HL-60/S4 (cell line): ENCODE measurements at regions not wholly inside any gene's neighbourhood (a gene's known extent, or its start where the extent isn't known, plus 50 kb on each side); places are given as distances from the start of the nearest gene placed in this dataset.

Source experiments
- in situ Hi-C: fragments of 300-500 bp; cut with MboI; formaldehyde crosslinking; loops from 2 replicates; pipeline ENCODE4 v1.14.3; 2022; ENCODE audit warnings: low sequenced_read_pairs

GRCh38 chr17:70774339-70775117, 605.2 kb downstream of the KCNJ2 start:
- in situ Hi-C loops, result loop anchor here (25.0 kb wide), 1 partner anchor 1763 kb away; no protein-coding TSS in a partner anchor

DNA sequence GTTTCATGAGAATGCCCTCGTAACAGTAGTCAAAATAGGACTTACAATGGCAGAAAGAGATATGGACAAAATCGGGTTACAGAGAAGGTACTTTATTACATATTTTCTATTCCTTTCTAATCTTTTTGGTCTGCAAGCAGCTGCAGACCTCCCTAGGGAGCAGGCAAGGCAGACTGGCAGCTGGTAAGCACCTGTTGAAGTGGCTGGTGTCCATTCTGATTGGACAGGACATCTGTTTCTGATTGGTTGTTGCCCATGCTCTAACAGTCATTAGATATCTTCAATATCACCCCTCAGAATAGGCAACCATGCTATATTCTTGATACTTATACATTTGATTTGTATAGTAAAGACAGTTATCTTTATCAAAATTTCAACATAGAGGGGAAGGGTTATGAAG, 606.3 kb downstream of the KCNJ2 start:
- in situ Hi-C loops, result no loop called here

- in situ Hi-C loops, result no loop called here
Measured at GRCh38 chr17:70776441-70776840, 607.1 kb downstream of the KCNJ2 start.

DNA sequence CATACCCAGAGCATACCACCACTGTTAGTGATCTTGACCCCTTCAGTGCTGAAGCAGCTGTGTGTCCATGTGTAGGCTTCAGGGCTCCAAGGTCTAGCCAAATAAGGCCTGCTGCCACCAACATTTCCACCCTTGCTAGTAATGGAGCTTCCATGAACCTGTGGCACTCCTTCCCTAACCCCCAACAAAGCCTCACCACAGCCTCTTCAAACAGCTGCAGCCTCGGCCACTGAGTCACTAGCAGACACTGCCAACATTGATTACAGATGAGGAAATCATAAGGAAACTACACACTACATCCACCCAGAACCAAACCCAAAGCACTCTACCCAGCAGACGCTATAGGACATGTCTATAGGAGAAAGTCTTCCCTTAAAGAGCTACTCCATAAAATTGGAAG, 610.7 kb downstream of the KCNJ2 start:
- in situ Hi-C loops, result no loop called here

- in situ Hi-C loops, result no loop called here
Measured at GRCh38 chr17:70786081-70786480, 616.7 kb downstream of the KCNJ2 start.

DNA sequence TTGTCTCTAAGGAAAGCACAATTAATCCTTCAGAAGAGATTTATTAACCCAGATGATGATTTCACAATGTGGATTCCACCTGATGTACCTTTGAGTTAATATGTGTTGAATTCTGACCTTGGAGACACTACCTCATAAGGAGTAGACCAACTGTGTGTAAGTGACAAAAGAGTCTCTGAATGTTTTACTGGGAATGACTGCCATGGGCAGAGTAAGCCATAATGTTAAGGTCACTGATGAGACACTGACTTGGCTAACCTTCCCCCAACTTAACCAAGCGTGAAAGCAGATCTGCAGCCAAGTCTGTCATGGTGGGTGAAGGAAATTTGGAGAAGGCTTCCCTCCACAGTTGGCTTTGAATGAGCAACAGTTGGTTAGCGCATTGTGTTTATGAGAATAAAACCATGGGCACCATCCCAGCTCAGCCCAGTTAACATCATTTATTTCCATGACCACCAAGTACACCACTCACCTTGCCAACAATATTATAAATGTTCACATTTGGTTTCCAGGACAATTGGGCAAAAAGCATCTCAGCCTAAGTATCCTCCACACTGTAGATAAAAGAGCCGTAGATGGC, 618.5 kb downstream of the KCNJ2 start:
- in situ Hi-C loops, result no loop called here

DNA sequence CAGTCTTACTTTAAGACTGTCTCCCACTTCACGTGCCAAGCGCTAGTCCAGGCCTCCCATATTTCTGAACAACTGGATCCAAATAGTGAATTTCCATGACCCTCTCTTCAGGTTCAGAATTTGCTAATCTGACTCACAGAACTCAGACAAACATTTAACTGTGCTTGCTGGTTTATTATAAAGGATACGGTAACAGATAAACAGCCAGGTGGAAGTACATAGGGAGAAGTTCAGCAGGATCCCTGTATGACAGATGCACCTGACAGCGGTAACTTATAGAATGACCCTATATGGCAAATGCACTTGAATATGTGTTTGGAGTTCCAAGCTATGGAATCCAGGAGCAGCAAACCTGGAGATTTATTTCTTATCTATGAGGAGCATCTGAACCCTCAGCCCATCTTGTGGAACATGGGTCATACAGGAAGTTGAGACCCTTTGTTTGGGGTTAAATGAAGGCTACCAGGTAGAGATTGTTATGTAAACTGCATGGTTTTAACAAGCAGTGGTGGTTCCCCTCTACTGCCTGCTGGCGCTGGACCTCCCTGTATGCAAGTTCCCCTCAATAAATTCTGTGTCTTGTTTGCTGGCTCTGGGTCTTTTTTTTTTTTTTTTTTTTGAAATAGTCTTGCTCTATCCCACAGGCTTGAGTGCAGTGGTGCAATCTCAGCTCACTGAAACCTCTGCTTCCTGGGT, 622.6 kb downstream of the KCNJ2 start:
- in situ Hi-C loops, result no loop called here

DNA sequence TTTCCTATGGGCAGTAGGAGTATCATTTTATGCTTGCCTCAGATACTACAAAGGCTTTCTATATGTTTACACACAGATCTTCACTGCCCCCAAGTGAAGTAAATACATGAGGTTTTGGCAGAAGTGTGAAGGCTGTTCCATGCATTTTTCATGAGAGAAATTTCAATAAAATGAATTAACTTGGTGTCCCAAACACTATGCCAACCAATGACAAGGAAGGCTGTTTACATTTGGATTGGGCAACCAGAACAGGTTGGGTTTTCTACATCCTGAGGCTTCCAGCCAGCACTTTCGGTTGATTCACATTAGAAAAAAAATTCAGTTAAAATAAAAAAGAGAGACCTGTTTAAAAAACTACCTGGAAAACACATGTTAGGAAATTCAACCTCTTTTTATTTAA, 625.4 kb downstream of the KCNJ2 start:
- in situ Hi-C loops, result no loop called here

GRCh38 chr17:70795620-70796019, 626.3 kb downstream of the KCNJ2 start:
- in situ Hi-C loops, result no loop called here

- in situ Hi-C loops, result no loop called here
Measured at GRCh38 chr17:70796757-70797156, 627.4 kb downstream of the KCNJ2 start.

DNA sequence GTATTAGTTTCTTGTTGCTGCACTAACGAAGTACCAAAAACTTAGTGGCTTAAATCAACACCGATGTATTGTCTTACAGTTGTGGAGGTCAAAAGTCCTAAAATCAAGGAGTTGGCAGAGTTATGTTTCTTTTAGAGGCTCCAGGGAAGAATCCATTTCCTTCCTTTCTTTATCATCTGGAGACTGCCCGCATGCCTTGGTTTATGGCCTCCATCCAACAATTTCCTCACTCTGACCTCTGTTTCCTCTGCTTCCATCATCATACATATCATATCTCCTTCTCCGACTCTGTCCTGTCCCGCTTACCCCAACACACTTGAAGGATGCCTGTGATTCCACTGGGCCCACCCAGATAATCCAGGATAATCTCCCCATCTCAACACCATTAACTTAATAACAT, 627.8 kb downstream of the KCNJ2 start:
- in situ Hi-C loops, result no loop called here

- in situ Hi-C loops, result no loop called here
Measured at GRCh38 chr17:70804161-70804560, 634.8 kb downstream of the KCNJ2 start.

GRCh38 chr17:70808596-70808995, 639.3 kb downstream of the KCNJ2 start:
- in situ Hi-C loops, result no loop called here

DNA sequence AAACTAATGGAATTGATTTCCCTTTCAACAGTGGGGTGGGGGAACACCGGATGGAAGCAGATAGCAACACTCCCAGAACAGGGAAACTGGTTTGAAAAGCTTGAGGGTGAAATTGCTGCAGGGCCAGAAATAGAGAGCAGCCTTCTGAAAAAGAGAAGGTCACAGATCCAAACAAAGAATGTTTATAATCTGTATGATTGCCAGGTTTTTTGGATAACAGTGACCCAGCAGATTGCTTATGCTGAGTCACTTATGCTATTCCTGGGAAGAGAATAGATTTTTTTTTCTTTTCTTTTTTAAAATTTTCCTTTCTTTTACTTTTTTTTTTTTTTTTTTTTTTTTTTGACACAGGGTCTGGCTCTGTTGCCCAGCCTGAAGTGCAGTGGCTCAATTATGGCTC, 641.3 kb downstream of the KCNJ2 start:
- in situ Hi-C loops, result no loop called here

DNA sequence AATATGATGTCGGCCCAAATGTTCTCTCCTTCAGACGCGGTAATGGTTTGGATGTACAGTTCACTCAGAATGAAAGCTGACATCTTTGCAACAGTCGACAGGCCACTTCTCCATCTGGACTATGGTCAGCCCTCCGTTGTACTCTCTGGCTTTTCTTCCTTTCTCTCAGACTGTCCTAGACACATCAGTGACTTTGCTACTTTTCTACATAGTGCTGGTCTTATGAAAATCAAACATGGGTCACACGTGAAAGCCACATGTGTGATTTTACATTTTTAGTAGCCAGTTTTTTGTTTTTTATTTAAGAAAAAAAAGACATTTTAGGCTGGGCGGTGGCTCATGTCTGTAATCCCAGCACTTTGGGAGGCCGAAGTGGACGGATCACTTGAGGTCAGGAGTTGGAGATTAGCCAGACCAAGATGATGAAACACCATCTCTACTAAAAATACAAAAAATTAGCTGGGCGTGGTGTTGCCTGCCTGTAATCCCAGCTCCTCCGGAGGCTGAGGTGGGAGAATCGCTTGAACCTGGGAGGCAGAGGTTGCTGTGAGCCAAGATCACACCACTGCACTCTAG, 644.1 kb downstream of the KCNJ2 start:
- in situ Hi-C loops, result no loop called here

- in situ Hi-C loops, result no loop called here
Measured at GRCh38 chr17:70819183-70819582, 649.9 kb downstream of the KCNJ2 start.

GRCh38 chr17:70820276-70820675, 650.9 kb downstream of the KCNJ2 start:
- in situ Hi-C loops, result no loop called here

- in situ Hi-C loops, result no loop called here
Measured at GRCh38 chr17:70825321-70826125, 656.2 kb downstream of the KCNJ2 start.

- in situ Hi-C loops, result no loop called here
Measured at GRCh38 chr17:70829876-70830275, 660.5 kb downstream of the KCNJ2 start.

DNA sequence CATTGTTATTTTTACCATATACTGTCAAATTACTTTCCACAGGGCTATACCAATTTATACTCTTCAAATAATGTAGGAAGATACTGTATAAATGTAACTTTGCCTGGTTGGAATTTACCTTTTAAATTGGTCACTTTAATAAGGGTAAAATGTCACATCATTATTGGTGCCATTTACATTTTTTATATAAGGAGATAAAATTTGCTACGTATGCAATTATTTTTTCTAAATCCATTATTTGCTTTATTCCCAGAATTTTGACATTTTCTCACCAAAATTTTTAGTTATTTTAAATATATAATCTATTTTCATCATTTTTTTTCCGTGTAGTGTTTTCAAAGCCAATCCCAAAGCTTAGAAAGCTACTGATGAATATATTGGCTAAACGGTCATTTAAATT, 664.7 kb downstream of the KCNJ2 start:
- in situ Hi-C loops, result no loop called here

GRCh38 chr17:70848785-70849184, 679.5 kb downstream of the KCNJ2 start:
- in situ Hi-C loops, result no loop called here
